Activated CD4-positive, alpha-beta T cell treated with anti-CD3 and anti-CD28 coated beads, Interleukin-2, amount 50 U/mL, for 48 hours (primary cell): ENCODE measurements at regions not wholly inside any gene's neighbourhood (a gene's known extent, or its start where the extent isn't known, plus 50 kb on each side); places are given as distances from the start of the nearest gene placed in this dataset.

Source experiments
- DNase-seq, 2 experiments: peaks; one replicate each; pipeline ENCODE4 v3.0.0-alpha.2; 2020

- DNase-seq: no peak
These were observed 356.6 kb downstream of the KCNJ2 start for GRCh38 chr17:70525961-70526360.

GRCh38 chr17:70527364-70527888, 358.1 kb downstream of the KCNJ2 start:
- no peak for DNase-seq

GRCh38 chr17:70533427-70533826, 364.1 kb downstream of the KCNJ2 start:
- DNase-seq: no peak

GRCh38 chr17:70535986-70536385, 366.7 kb downstream of the KCNJ2 start:
- no peak for DNase-seq

GRCh38 chr17:70539132-70539924, 370.0 kb downstream of the KCNJ2 start:
- DNase-seq: no peak

GRCh38 chr17:70542876-70543275, 373.5 kb downstream of the KCNJ2 start:
- no peak for DNase-seq

- no peak for DNase-seq
These were observed 375.0 kb downstream of the KCNJ2 start for GRCh38 chr17:70544317-70544716.

- DNase-seq: no peak
These were observed 383.1 kb downstream of the KCNJ2 start for GRCh38 chr17:70552230-70552981.

GRCh38 chr17:70552982-70553334, 383.6 kb downstream of the KCNJ2 start:
- DNase-seq: no peak

GRCh38 chr17:70555723-70556122, 386.4 kb downstream of the KCNJ2 start:
- no peak for DNase-seq

- DNase-seq: no peak
These were observed 389.5 kb downstream of the KCNJ2 start for GRCh38 chr17:70558821-70559220.

- no peak for DNase-seq
These were observed 391.1 kb downstream of the KCNJ2 start for GRCh38 chr17:70560471-70560870.

GRCh38 chr17:70562137-70562536, 392.8 kb downstream of the KCNJ2 start:
- DNase-seq: no peak

- DNase-seq: no peak
These were observed 394.0 kb downstream of the KCNJ2 start for GRCh38 chr17:70563281-70563820.

- DNase-seq: no peak
These were observed 394.8 kb downstream of the KCNJ2 start for GRCh38 chr17:70564006-70564620.

- DNase-seq: no peak
These were observed 399.8 kb downstream of the KCNJ2 start for GRCh38 chr17:70569128-70569527.

GRCh38 chr17:70577456-70577855, 408.1 kb downstream of the KCNJ2 start:
- DNase-seq: no peak

GRCh38 chr17:70581459-70581858, 412.1 kb downstream of the KCNJ2 start:
- no peak for DNase-seq

GRCh38 chr17:70582777-70583176, 413.4 kb downstream of the KCNJ2 start:
- DNase-seq: no peak

GRCh38 chr17:70584255-70584654, 414.9 kb downstream of the KCNJ2 start:
- no peak for DNase-seq

GRCh38 chr17:70588003-70588402, 418.7 kb downstream of the KCNJ2 start:
- DNase-seq: no peak

- no peak for DNase-seq
These were observed 428.4 kb downstream of the KCNJ2 start for GRCh38 chr17:70597774-70598173.

- DNase-seq: no peak
These were observed 429.9 kb downstream of the KCNJ2 start for GRCh38 chr17:70599198-70599597.
